RWPE2 (cell line): ENCODE measurements at regions not wholly inside any gene's neighbourhood (a gene's known extent, or its start where the extent isn't known, plus 50 kb on each side); places are given as distances from the start of the nearest gene placed in this dataset.
A peak's percentile ranks its signal among the peaks of the same experiment; 100 is the strongest.

ENCODE experiments used
- ATAC-seq: fragments of 200-7000 bp; cut with Tn5 transposase; 3 replicates; pipeline ENCODE4 v1.9.1; 2021; ENCODE audit warnings: low read depth
- DNase-seq: peaks from one replicate; pipeline ENCODE4 v3.0.0-alpha.2; 2020; ENCODE audit warnings: low spot score
- H3K27ac ChIP-seq: fragments of 450-650 bp; 2 replicates; pipeline ENCODE4 v1.5.1; 2017; ENCODE audit warnings: mild to moderate bottlenecking; ENCODE audit not compliant: poor library complexity, severe bottlenecking
- H3K27me3 ChIP-seq: fragments of 250-450 bp; sonication (Bioruptor Pico); 2 replicates; pipeline ENCODE4 v1.5.1; 2021; ENCODE audit warnings: mild to moderate bottlenecking, moderate library complexity; ENCODE audit not compliant: insufficient read depth, poor library complexity, severe bottlenecking
- H3K36me3 ChIP-seq: fragments of 250-450 bp; sonication (Bioruptor Pico); 2 replicates; pipeline ENCODE4 v1.5.1; 2020; ENCODE audit warnings: low read depth, mild to moderate bottlenecking, moderate library complexity
- H3K4me1 ChIP-seq: fragments of 250-450 bp; sonication (Bioruptor Pico); 2 replicates; pipeline ENCODE4 v1.5.1; 2021; ENCODE audit warnings: mild to moderate bottlenecking, moderate library complexity; ENCODE audit not compliant: insufficient read depth, poor library complexity, severe bottlenecking
- H3K4me3 ChIP-seq: fragments of 250-450 bp; sonication (Bioruptor Pico); 2 replicates; pipeline ENCODE4 v1.5.1; 2021; ENCODE audit warnings: mild to moderate bottlenecking, moderate library complexity; ENCODE audit not compliant: severe bottlenecking
- H3K9me3 ChIP-seq: fragments of 250-450 bp; sonication (Bioruptor Pico); 2 replicates; pipeline ENCODE4 v1.5.1; 2021; ENCODE audit warnings: mild to moderate bottlenecking, moderate library complexity; ENCODE audit not compliant: severe bottlenecking
- TF ChIP-seq, protein P1 (sequence below): fragments of 450-650 bp; IDR thresholded peaks from one replicate; pipeline ENCODE4 v1.5.1; 2017; ENCODE audit warnings: mild to moderate bottlenecking, moderate library complexity; ENCODE audit not compliant: poor library complexity, severe bottlenecking

DNA sequence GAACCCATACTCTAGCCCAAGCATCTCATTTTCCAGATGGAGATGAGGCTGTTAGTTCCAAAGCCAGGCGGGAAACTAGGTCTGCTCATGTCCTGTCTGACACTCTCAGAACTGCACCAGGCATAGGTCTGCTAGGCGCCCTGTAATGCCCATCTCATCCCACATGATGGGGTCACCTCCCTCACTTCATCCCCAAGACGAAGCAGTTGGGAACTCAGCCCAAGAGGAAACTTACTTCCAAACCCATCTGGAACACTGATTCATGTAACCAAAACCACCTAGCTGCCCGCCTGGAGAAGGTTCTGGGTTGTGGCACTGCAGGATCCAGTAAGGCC, 84.0 kb upstream of the PRNP start:
- Histone ChIP-seq H3K27me3 (no peaks in the 10 kb centered on the region), H3K36me3 (no peaks in the 10 kb centered on the region), H3K4me1 (peaks cover 30% of the 10 kb centered on the region), H3K4me3 (no peak overlapping the region), H3K27ac (peak overlapping the region; percentile 87), H3K9me3 (no peaks in the 10 kb centered on the region)
- ATAC-seq (peak; percentile 18), DNase-seq (no peak)
- TF ChIP-seq, protein P1, sequence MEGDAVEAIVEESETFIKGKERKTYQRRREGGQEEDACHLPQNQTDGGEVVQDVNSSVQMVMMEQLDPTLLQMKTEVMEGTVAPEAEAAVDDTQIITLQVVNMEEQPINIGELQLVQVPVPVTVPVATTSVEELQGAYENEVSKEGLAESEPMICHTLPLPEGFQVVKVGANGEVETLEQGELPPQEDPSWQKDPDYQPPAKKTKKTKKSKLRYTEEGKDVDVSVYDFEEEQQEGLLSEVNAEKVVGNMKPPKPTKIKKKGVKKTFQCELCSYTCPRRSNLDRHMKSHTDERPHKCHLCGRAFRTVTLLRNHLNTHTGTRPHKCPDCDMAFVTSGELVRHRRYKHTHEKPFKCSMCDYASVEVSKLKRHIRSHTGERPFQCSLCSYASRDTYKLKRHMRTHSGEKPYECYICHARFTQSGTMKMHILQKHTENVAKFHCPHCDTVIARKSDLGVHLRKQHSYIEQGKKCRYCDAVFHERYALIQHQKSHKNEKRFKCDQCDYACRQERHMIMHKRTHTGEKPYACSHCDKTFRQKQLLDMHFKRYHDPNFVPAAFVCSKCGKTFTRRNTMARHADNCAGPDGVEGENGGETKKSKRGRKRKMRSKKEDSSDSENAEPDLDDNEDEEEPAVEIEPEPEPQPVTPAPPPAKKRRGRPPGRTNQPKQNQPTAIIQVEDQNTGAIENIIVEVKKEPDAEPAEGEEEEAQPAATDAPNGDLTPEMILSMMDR, result no peak

GRCh38 chr20:4601630-4602296, 84.5 kb upstream of the PRNP start:
- DNase-seq (peak; percentile 91), ATAC-seq (peak; percentile 83)
- no peaks in the 10 kb centered on the region for H3K27me3 ChIP-seq
- no peaks in the 10 kb centered on the region for H3K9me3 ChIP-seq
- H3K4me3 ChIP-seq, result no peak overlapping the region
- TF ChIP-seq, protein P1, result no peak
- H3K27ac ChIP-seq, result peak overlapping the region; percentile 87
- no peaks in the 10 kb centered on the region for H3K36me3 ChIP-seq
- H3K4me1 ChIP-seq, result peaks cover 30% of the 10 kb centered on the region

DNA sequence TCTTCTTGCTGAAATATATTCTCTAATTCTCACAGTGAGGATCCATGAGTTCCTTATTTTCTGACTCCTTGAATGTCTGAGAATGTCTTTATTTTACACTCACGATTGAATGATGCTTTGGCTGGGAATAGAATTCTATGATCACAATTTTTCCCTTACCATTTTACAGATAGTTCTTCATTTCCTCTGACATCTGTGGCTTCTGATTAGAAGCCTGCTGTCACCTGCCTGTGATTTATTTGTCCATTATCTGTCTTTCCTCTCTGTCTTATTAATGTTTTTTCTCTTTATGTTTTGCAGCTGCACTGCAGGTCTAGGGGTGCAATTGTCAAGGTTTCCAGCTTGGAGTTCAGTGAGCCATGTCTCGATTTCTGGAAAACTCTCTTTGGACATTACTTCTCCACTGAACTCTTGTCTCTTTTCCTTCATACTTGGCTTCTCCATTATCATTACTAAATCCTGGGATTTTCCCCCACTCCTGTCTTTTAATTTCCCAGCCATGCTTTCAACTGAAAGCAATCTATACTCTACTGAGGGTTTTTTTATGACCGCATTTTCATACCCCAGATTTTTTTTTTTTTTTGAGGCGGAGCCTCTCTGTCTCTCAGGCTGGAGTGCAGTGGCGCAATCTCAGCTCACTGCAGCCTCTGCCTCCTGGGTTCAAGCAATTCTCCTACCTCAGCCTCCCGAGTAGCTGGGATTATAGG, 85.8 kb upstream of the PRNP start:
- Histone ChIP-seq H3K27ac (peak overlapping the region; percentile 87), H3K4me3 (no peak overlapping the region), H3K27me3 (no peaks in the 10 kb centered on the region), H3K4me1 (peaks cover 30% of the 10 kb centered on the region), H3K36me3 (no peaks in the 10 kb centered on the region), H3K9me3 (no peaks in the 10 kb centered on the region)
- ATAC-seq, result no peak
- TF ChIP-seq, protein P1, result no peak
- no peak for DNase-seq

DNA sequence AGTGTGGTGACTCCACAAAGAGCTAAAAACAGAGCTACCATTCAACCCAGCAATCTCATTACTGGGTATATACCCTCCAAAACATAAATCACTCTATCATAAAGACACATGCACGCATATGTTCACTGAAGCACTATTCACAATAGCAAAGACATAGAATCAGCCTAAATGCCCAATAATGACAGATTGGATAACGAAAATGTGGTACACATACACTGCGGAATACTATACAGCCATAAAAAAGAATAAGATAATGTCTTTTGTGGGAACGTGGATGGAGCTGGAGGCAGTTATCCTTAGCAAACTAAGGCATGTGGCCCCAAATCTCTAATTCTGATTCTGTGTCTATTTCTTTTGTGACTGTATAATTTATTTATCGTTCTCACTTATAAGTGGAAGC, 89.0 kb upstream of the PRNP start:
- ATAC-seq (no peak), DNase-seq (no peak)
- Histone ChIP-seq H3K36me3 (no peaks in the 10 kb centered on the region), H3K4me1 (peaks cover 23% of the 10 kb centered on the region), H3K9me3 (no peaks in the 10 kb centered on the region), H3K27ac (no peak overlapping the region), H3K27me3 (no peaks in the 10 kb centered on the region), H3K4me3 (no peak overlapping the region)
- TF ChIP-seq, protein P1, result no peak

GRCh38 chr20:4593149-4593525, 93.1 kb upstream of the PRNP start:
- TF ChIP-seq, protein P1, result no peak
- no peak for ATAC-seq
- no peaks in the 10 kb centered on the region for H3K4me1 ChIP-seq
- DNase-seq, result no peak
- H3K36me3 ChIP-seq, result no peaks in the 10 kb centered on the region
- no peaks in the 10 kb centered on the region for H3K27me3 ChIP-seq
- H3K9me3 ChIP-seq, result no peaks in the 10 kb centered on the region
- H3K4me3 ChIP-seq, result no peak overlapping the region
- H3K27ac ChIP-seq, result no peak overlapping the region
